PC-9 (cell line): ENCODE measurements at regions not wholly inside any gene's neighbourhood (a gene's known extent, or its start where the extent isn't known, plus 50 kb on each side); places are given as distances from the start of the nearest gene placed in this dataset.

ENCODE experiments used
- BruUV-seq: library from RNA; stranded (reverse); fragments of 400-500 nt; replicated peaks from 2 replicates; lab custom pipeline; 2021; lab: Mats Ljungman, UMichigan
- CTCF ChIA-PET: fragments of 300-600 bp; sonication (Branson Sonifier 250); formaldehyde crosslinking; loops from one replicate; lab custom pipeline; 2022; ENCODE audit warnings: antibody characterized with exemption; lab: Charles Lee
- POLR2A ChIA-PET: fragments of 300-600 bp; sonication (Branson Sonifier 250); formaldehyde crosslinking; loops from one replicate; lab custom pipeline; 2022; ENCODE audit warnings: antibody characterized with exemption; ENCODE audit not compliant: unreplicated experiment; lab: Charles Lee
- DNase-seq, 2 experiments: peaks; one replicate each; pipeline versions ENCODE4 v3.0.0 to v3.0.0-alpha.2; 2015 to 2022; ENCODE audit warnings: mixed read lengths in 1 of 2
- H2AFZ ChIP-seq: fragments of 200-600 bp; sonication (generic); 2 replicates; pipeline ENCODE4 v1.8.1; 2017; ENCODE audit warnings: antibody characterized with exemption
- H3F3A ChIP-seq: fragments of 200-600 bp; sonication (generic); 2 replicates; pipeline ENCODE4 v1.8.1; 2017; ENCODE audit warnings: antibody characterized with exemption, mild to moderate bottlenecking, low read depth; ENCODE audit not compliant: insufficient read depth
- H3K27ac ChIP-seq: fragments of 200-600 bp; sonication (generic); 2 replicates; pipeline ENCODE4 v1.6.1; 2016; ENCODE audit warnings: mixed run types
- H3K27me3 ChIP-seq: fragments of 200-600 bp; sonication (generic); 2 replicates; pipeline ENCODE4 v1.6.1; 2016; ENCODE audit warnings: low read depth, mixed run types; ENCODE audit not compliant: insufficient read depth
- H3K36me3 ChIP-seq: fragments of 200-600 bp; sonication (generic); 2 replicates; pipeline ENCODE4 v1.6.1; 2016; ENCODE audit warnings: low read depth, mixed run types
- H3K4me1 ChIP-seq: fragments of 200-600 bp; sonication (generic); replicated peaks from 2 replicates; pipeline ENCODE4 v1.6.1; 2016; ENCODE audit warnings: mixed run types; ENCODE audit not compliant: insufficient read depth
- H3K4me2 ChIP-seq: fragments of 200-600 bp; sonication (generic); 2 replicates; pipeline ENCODE4 v1.6.1; 2017; ENCODE audit warnings: mixed run types
- H3K4me3 ChIP-seq: fragments of 200-600 bp; sonication (generic); 2 replicates; pipeline ENCODE4 v1.6.1; 2016; ENCODE audit warnings: mixed run types
- H3K79me2 ChIP-seq: fragments of 200-600 bp; sonication (generic); 2 replicates; pipeline ENCODE4 v1.6.1; 2017; ENCODE audit warnings: low read depth, mixed run types
- H3K9me2 ChIP-seq: fragments of 200-600 bp; sonication (generic); 2 replicates; pipeline ENCODE4 v1.8.1; 2017; ENCODE audit warnings: mild to moderate bottlenecking; ENCODE audit not compliant: insufficient read depth
- H3K9me3 ChIP-seq: fragments of 200-600 bp; sonication (generic); 2 replicates; pipeline ENCODE4 v1.8.1; 2016; ENCODE audit warnings: low read depth; ENCODE audit not compliant: insufficient read depth
- H4K20me1 ChIP-seq: fragments of 200-600 bp; sonication (generic); 2 replicates; pipeline ENCODE4 v1.8.1; 2017; ENCODE audit not compliant: insufficient read depth
- EZH2 ChIP-seq: fragments of 200-600 bp; sonication (generic); IDR thresholded peaks from 2 replicates; pipeline ENCODE4 v1.8.0; 2017; ENCODE audit warnings: antibody characterized with exemption, low read depth
- intact Hi-C: fragments of 100-400 bp; cut with micrococcal nuclease; formaldehyde crosslinking; loops from one replicate; pipeline ENCODE4 v1.10.0; 2022; ENCODE audit not compliant: unreplicated experiment
- TF ChIP-seq, protein P1 (sequence below): fragments of 200-600 bp; sonication (generic); conservative IDR thresholded peaks from 2 replicates; pipeline ENCODE4 v1.6.1; 2017; ENCODE audit warnings: mixed run types, antibody characterized with exemption, mild to moderate bottlenecking, moderate library complexity

DNA sequence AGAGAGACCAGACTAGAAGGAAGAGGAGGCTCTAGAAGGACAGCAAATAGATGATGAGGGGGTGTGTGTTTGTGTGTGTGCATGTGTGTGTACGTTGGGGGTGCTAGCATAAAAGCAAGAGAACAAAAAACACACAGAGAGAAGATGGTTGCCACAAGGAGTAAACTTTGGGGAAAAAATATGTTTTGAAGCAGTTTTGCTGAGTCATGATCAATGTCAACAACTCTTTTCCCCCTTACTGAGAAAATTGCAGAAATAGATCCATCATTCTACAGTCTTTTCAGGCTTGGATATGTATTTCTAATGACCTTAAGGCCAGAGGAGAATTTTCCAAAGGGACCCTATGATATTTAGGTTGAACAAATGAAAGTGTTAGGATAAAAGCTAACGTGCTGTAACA lies 89.0 kb upstream of the NHS start:
- ChIA-PET POLR2A (no interaction called here), CTCF (no interaction called here)
- no peaks in the 10 kb centered on the region for H3F3A ChIP-seq
- no peaks in the 10 kb centered on the region for H3K36me3 ChIP-seq
- no peak overlapping the region for H3K27ac ChIP-seq
- no peak overlapping the region for H3K4me2 ChIP-seq
- 0 out of 2 replicates have a peak overlapping the region, but pooled peaks have one; percentile 22 for H2AFZ ChIP-seq
- no peaks in the 10 kb centered on the region for H3K27me3 ChIP-seq
- no peak for TF ChIP-seq EZH2
- TF ChIP-seq, protein P1, sequence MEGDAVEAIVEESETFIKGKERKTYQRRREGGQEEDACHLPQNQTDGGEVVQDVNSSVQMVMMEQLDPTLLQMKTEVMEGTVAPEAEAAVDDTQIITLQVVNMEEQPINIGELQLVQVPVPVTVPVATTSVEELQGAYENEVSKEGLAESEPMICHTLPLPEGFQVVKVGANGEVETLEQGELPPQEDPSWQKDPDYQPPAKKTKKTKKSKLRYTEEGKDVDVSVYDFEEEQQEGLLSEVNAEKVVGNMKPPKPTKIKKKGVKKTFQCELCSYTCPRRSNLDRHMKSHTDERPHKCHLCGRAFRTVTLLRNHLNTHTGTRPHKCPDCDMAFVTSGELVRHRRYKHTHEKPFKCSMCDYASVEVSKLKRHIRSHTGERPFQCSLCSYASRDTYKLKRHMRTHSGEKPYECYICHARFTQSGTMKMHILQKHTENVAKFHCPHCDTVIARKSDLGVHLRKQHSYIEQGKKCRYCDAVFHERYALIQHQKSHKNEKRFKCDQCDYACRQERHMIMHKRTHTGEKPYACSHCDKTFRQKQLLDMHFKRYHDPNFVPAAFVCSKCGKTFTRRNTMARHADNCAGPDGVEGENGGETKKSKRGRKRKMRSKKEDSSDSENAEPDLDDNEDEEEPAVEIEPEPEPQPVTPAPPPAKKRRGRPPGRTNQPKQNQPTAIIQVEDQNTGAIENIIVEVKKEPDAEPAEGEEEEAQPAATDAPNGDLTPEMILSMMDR = no peak
- no peaks in the 10 kb centered on the region for H4K20me1 ChIP-seq
- H3K79me2 ChIP-seq = no peaks in the 10 kb centered on the region
- no peaks in the 10 kb centered on the region for H3K9me2 ChIP-seq
- no peak overlapping the region for H3K4me3 ChIP-seq
- no peak for DNase-seq
- H3K4me1 ChIP-seq = peaks cover under 1% of the 10 kb centered on the region; the same call in 1 of the 2 replicates
- intact Hi-C loops = no loop called here
- no TSS peak for BruUV-seq
- no peaks in the 10 kb centered on the region for H3K9me3 ChIP-seq

- no peaks in the 10 kb centered on the region for H4K20me1 ChIP-seq
- no peak overlapping the region for H3K27ac ChIP-seq
- H3K27me3 ChIP-seq = no peaks in the 10 kb centered on the region
- CTCF ChIA-PET = no interaction called here
- no peak overlapping the region for H2AFZ ChIP-seq
- peak in 1 of 2 experiments; percentile 60 for DNase-seq
- no peaks in the 10 kb centered on the region for H3K9me3 ChIP-seq
- POLR2A ChIA-PET = no interaction called here
- H3K4me2 ChIP-seq = peak overlapping the region; percentile 16; the same call in 1 of the 2 replicates
- H3K4me3 ChIP-seq = no peak overlapping the region
- BruUV-seq = no TSS peak
- intact Hi-C loops = no loop called here
- H3K79me2 ChIP-seq = no peaks in the 10 kb centered on the region
- H3K9me2 ChIP-seq = no peaks in the 10 kb centered on the region
- TF ChIP-seq, protein P1 = no peak
- no peak for TF ChIP-seq EZH2
- peaks cover 12% of the 10 kb centered on the region for H3K4me1 ChIP-seq
- H3F3A ChIP-seq = peaks cover 6% of the 10 kb centered on the region; the same call in 1 of the 2 replicates
- no peaks in the 10 kb centered on the region for H3K36me3 ChIP-seq
Measured at GRCh38 chrX:17291171-17291900, 83.7 kb upstream of the NHS start.

GRCh38 chrX:17292111-17292527 lies 82.9 kb upstream of the NHS start:
- H3K4me3 ChIP-seq = no peak overlapping the region
- no peak for DNase-seq
- no peaks in the 10 kb centered on the region for H3K79me2 ChIP-seq
- H3F3A ChIP-seq = peaks cover 6% of the 10 kb centered on the region; the same call in 1 of the 2 replicates
- H4K20me1 ChIP-seq = no peaks in the 10 kb centered on the region
- H3K27me3 ChIP-seq = no peaks in the 10 kb centered on the region
- no peak overlapping the region for H3K27ac ChIP-seq
- intact Hi-C loops = no loop called here
- BruUV-seq = no TSS peak
- ChIA-PET CTCF (no interaction called here), POLR2A (no interaction called here)
- TF ChIP-seq, protein P1 = no peak
- H3K9me3 ChIP-seq = no peaks in the 10 kb centered on the region
- H3K4me2 ChIP-seq = 0 out of 2 replicates have a peak overlapping the region, but pooled peaks have one; percentile 16
- no peak overlapping the region for H2AFZ ChIP-seq
- H3K36me3 ChIP-seq = no peaks in the 10 kb centered on the region
- peaks cover 12% of the 10 kb centered on the region for H3K4me1 ChIP-seq
- H3K9me2 ChIP-seq = no peaks in the 10 kb centered on the region
